MM.1S (cell line): ENCODE measurements at regions not wholly inside any gene's neighbourhood (a gene's known extent, or its start where the extent isn't known, plus 50 kb on each side); places are given as distances from the start of the nearest gene placed in this dataset.

ENCODE experiments used
- DNase-seq: peaks from one replicate; pipeline ENCODE4 v3.0.0-alpha.2; 2015
- H2AFZ ChIP-seq: fragments of 300-600 bp; sonication (generic); 2 replicates; pipeline ENCODE4 v1.6.0; 2016; ENCODE audit warnings: antibody characterized with exemption, low read length
- H3F3A ChIP-seq: fragments of 300-600 bp; sonication (generic); 2 replicates; pipeline ENCODE4 v1.6.1; 2016; ENCODE audit warnings: mild to moderate bottlenecking, antibody characterized with exemption, low read length, moderate library complexity, mixed read lengths; ENCODE audit not compliant: insufficient read depth
- H3K27ac ChIP-seq: fragments of 300-600 bp; sonication (generic); 2 replicates; pipeline ENCODE4 v1.5.1; 2016; ENCODE audit warnings: mild to moderate bottlenecking, low read length
- H3K27me3 ChIP-seq: fragments of 300-600 bp; sonication (generic); replicated peaks from 2 replicates; pipeline ENCODE4 v1.6.0; 2016; ENCODE audit warnings: low read length; ENCODE audit not compliant: insufficient read depth
- H3K36me3 ChIP-seq: fragments of 300-600 bp; sonication (generic); replicated peaks from 2 replicates; pipeline ENCODE4 v1.6.1; 2016; ENCODE audit warnings: mild to moderate bottlenecking, low read length, mixed read lengths; ENCODE audit not compliant: insufficient read depth
- H3K4me1 ChIP-seq: fragments of 300-600 bp; sonication (generic); 2 replicates; pipeline ENCODE4 v1.6.1; 2016; ENCODE audit warnings: low read length, mixed read lengths
- H3K4me2 ChIP-seq: fragments of 300-600 bp; sonication (generic); 2 replicates; pipeline ENCODE4 v1.6.0; 2016; ENCODE audit warnings: low read depth, low read length
- H3K4me3 ChIP-seq: fragments of 300-600 bp; sonication (generic); 2 replicates; pipeline ENCODE4 v1.5.1; 2016; ENCODE audit warnings: low read length, mixed read lengths
- H3K79me2 ChIP-seq: fragments of 300-600 bp; sonication (generic); 2 replicates; pipeline ENCODE4 v1.6.1; 2016; ENCODE audit warnings: mixed run types, low read length, mixed read lengths
- H3K9ac ChIP-seq: fragments of 300-600 bp; sonication (generic); 2 replicates; pipeline ENCODE4 v1.6.1; 2016; ENCODE audit warnings: low read length, mixed read lengths
- H3K9me2 ChIP-seq: fragments of 300-600 bp; sonication (generic); replicated peaks from 2 replicates; pipeline ENCODE4 v1.6.1; 2016; ENCODE audit warnings: mild to moderate bottlenecking, low read length, mixed read lengths; ENCODE audit not compliant: insufficient read depth
- H3K9me3 ChIP-seq: fragments of 300-600 bp; sonication (generic); replicated peaks from 2 replicates; pipeline ENCODE4 v1.6.1; 2016; ENCODE audit warnings: mild to moderate bottlenecking, low read length, mixed read lengths; ENCODE audit not compliant: insufficient read depth
- H4K20me1 ChIP-seq: fragments of 300-600 bp; sonication (generic); 2 replicates; pipeline ENCODE4 v1.6.1; 2016; ENCODE audit warnings: mild to moderate bottlenecking, low read length, moderate library complexity, mixed read lengths; ENCODE audit not compliant: insufficient read depth
- CTCF ChIP-seq: fragments of 300-600 bp; sonication (generic); IDR thresholded peaks from 2 replicates; pipeline ENCODE4 v1.5.1; 2016; ENCODE audit warnings: antibody characterized with exemption, low read length, mixed read lengths
- EZH2 ChIP-seq: fragments of 300-600 bp; sonication (generic); optimal IDR thresholded peaks from 2 replicates; pipeline ENCODE3; 2017; ENCODE audit warnings: low read depth, mild to moderate bottlenecking, antibody characterized with exemption, low read length, mixed read lengths
- EZH2phosphoT487 ChIP-seq: fragments of 300-600 bp; sonication (generic); IDR thresholded peaks from 2 replicates; pipeline ENCODE4 v1.6.1; 2018; ENCODE audit warnings: antibody characterized with exemption, low read length

- no peaks in the 10 kb centered on the region for H3K4me1 ChIP-seq
- no peaks in the 10 kb centered on the region for H3F3A ChIP-seq
- H2AFZ ChIP-seq, result no peak overlapping the region
- TF ChIP-seq EZH2 (no peak), EZH2phosphoT487 (no peak), CTCF (no peak)
- H3K27ac ChIP-seq, result no peak overlapping the region
- H3K9ac ChIP-seq, result no peak overlapping the region
- H3K4me3 ChIP-seq, result no peak overlapping the region
- H3K4me2 ChIP-seq, result no peak overlapping the region
- no peaks in the 10 kb centered on the region for H3K9me2 ChIP-seq
- DNase-seq, result no peak
- no peaks in the 10 kb centered on the region for H3K36me3 ChIP-seq
- no peaks in the 10 kb centered on the region for H3K79me2 ChIP-seq
- H3K27me3 ChIP-seq, result no peaks in the 10 kb centered on the region
- H3K9me3 ChIP-seq, result no peaks in the 10 kb centered on the region
- no peaks in the 10 kb centered on the region for H4K20me1 ChIP-seq
Measured at GRCh38 chr13:79740991-79741390, 260.0 kb downstream of the NDFIP2 start.

GRCh38 chr13:79736356-79736755 is 255.4 kb downstream of the NDFIP2 start:
- Histone ChIP-seq H3K79me2 (no peaks in the 10 kb centered on the region), H4K20me1 (no peaks in the 10 kb centered on the region), H3K36me3 (no peaks in the 10 kb centered on the region), H3K27ac (no peak overlapping the region), H3K4me2 (no peak overlapping the region), H3K27me3 (no peaks in the 10 kb centered on the region), H3K9ac (no peak overlapping the region), H3K9me3 (no peaks in the 10 kb centered on the region), H3K4me1 (no peaks in the 10 kb centered on the region), H2AFZ (no peak overlapping the region), H3K4me3 (no peak overlapping the region), H3K9me2 (no peaks in the 10 kb centered on the region), H3F3A (no peaks in the 10 kb centered on the region)
- DNase-seq, result no peak
- TF ChIP-seq EZH2phosphoT487 (no peak), CTCF (no peak), EZH2 (no peak)

DNA sequence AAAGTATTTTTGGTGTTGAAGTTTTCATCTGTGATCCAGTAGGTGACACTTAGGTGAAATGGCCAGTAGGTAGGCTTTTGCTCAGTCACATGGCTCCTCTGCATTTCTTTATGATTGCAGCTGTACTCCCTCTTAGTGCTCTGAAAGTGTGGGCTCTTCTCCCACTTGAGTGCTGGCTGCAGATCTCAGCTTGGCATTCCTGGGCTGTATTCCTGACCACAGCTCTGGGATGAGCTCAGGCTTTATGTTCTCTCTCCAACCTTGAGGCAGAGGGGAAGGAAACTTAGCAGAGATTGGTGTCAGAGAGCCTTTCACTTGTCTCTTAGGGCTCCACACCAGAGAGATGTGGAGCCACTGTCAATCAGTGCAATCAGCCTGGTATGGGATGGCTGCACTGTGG is 254.3 kb downstream of the NDFIP2 start:
- no peak for TF ChIP-seq EZH2
- TF ChIP-seq CTCF, result no peak
- TF ChIP-seq EZH2phosphoT487, result no peak
- H3K9me2 ChIP-seq, result no peaks in the 10 kb centered on the region

More for the DNA sequence above, 254.3 kb downstream of the NDFIP2 start:
- Histone ChIP-seq H3K36me3 (no peaks in the 10 kb centered on the region), H3K4me1 (no peaks in the 10 kb centered on the region), H3K4me2 (no peak overlapping the region), H3K9me3 (no peaks in the 10 kb centered on the region), H3K27me3 (no peaks in the 10 kb centered on the region), H3K79me2 (no peaks in the 10 kb centered on the region), H2AFZ (no peak overlapping the region), H3K9ac (no peak overlapping the region), H3F3A (no peaks in the 10 kb centered on the region), H3K27ac (no peak overlapping the region), H3K4me3 (no peak overlapping the region), H4K20me1 (no peaks in the 10 kb centered on the region)
- no peak for DNase-seq
